ENCODE measurements at regions not wholly inside any gene's neighbourhood (a gene's known extent, or its start where the extent isn't known, plus 50 kb on each side); places are given as distances from the start of the nearest gene placed in this dataset.
"Not testable (repeated sequence)": the region's sequence is repeated elsewhere in the genome, so short reads cannot be mapped to it uniquely, and the experiment has no call there.

- Histone ChIP-seq H3K4me2 (ENCODE audit: low read length, poor library complexity, severe bottlenecking) (no peak overlapping the region), H3K36me3 (ENCODE audit: control insufficient read depth in 1 of 2, insufficient read depth in 2 of 2, low read depth in 1 of 2, low read length in 2 of 2) (no peaks in the 10 kb centered on the region), H2BK5ac (ENCODE audit: low read depth, low read length, poor library complexity, severe bottlenecking) (no peak overlapping the region), H2BK15ac (ENCODE audit: low read depth, poor library complexity, severe bottlenecking) (no peak overlapping the region), H2AK5ac (ENCODE audit: low read length, severe bottlenecking) (no peak overlapping the region), H3K9ac (ENCODE audit: low read length) (no peak overlapping the region), H3K18ac (ENCODE audit: low read depth in 1 of 2, low read length in 2 of 2) (no peak overlapping the region), H3K27me3 (ENCODE audit: control insufficient read depth in 1 of 2, insufficient read depth in 1 of 2, low read length in 2 of 2) (no peaks in the 10 kb centered on the region), H4K91ac (ENCODE audit: low read length) (no peak overlapping the region), H3K9me3 (ENCODE audit: control insufficient read depth, low read length) (peaks cover 41% of the 10 kb centered on the region), H3K23ac (ENCODE audit: low read length in 2 of 2) (no peak overlapping the region), H3K4me3 (ENCODE audit: insufficient read depth in 1 of 2, low read depth in 1 of 2, low read length in 2 of 2) (no peak overlapping the region), H3K79me1 (replicated peaks; ENCODE audit: low read length, poor library complexity, severe bottlenecking) (no peaks in the 10 kb centered on the region), H3K4me1 (ENCODE audit: control insufficient read depth, insufficient read depth, low read depth, low read length) (no peaks in the 10 kb centered on the region), H2BK120ac (ENCODE audit: low read depth, low read length) (no peak overlapping the region), H2AFZ (ENCODE audit: low read depth, low read length) (no peak overlapping the region), H3K14ac (ENCODE audit: low read length in 2 of 2) (no peak overlapping the region), H4K8ac (ENCODE audit: low read length) (no peak overlapping the region), H3K4ac (ENCODE audit: low read depth in 1 of 2, low read length in 2 of 2) (no peak overlapping the region), H3K27ac (ENCODE audit: low read length, poor library complexity, severe bottlenecking) (no peak overlapping the region), H2BK12ac (ENCODE audit: low read length in 2 of 2) (no peak overlapping the region)
- DNase-seq = no peak
- 83% methylated on average over 1 of the region's 2 CpGs for WGBS
Measured at GRCh38 chr2:8558956-8559355, 122.9 kb upstream of the ID2 start.

GRCh38 chr2:8559805-8560204 is 122.1 kb upstream of the ID2 start:
- H3K9ac ChIP-seq (ENCODE audit: low read length) = no peak overlapping the region
- H2BK12ac ChIP-seq (ENCODE audit: low read length in 2 of 2) = no peak overlapping the region
- H3K4ac ChIP-seq (ENCODE audit: low read depth in 1 of 2, low read length in 2 of 2) = no peak overlapping the region
- no peak overlapping the region for H4K91ac ChIP-seq (ENCODE audit: low read length)
- no peak overlapping the region for H3K4me3 ChIP-seq (ENCODE audit: insufficient read depth in 1 of 2, low read depth in 1 of 2, low read length in 2 of 2)
- H3K4me2 ChIP-seq (ENCODE audit: low read length, poor library complexity, severe bottlenecking) = no peak overlapping the region
- H3K4me1 ChIP-seq (ENCODE audit: control insufficient read depth, insufficient read depth, low read depth, low read length) = no peaks in the 10 kb centered on the region
- no peak overlapping the region for H3K14ac ChIP-seq (ENCODE audit: low read length in 2 of 2)
- H3K27me3 ChIP-seq (ENCODE audit: control insufficient read depth in 1 of 2, insufficient read depth in 1 of 2, low read length in 2 of 2) = no peaks in the 10 kb centered on the region
- H3K18ac ChIP-seq (ENCODE audit: low read depth in 1 of 2, low read length in 2 of 2) = no peak overlapping the region
- H3K9me3 ChIP-seq (ENCODE audit: control insufficient read depth, low read length) = peaks cover 41% of the 10 kb centered on the region
- WGBS = no CpG with 5 or more reads among the region's 1 CpG
- H2BK5ac ChIP-seq (ENCODE audit: low read depth, low read length, poor library complexity, severe bottlenecking) = no peak overlapping the region
- no peak overlapping the region for H3K27ac ChIP-seq (ENCODE audit: low read length, poor library complexity, severe bottlenecking)
- no peak overlapping the region for H4K8ac ChIP-seq (ENCODE audit: low read length)
- no peak overlapping the region for H3K23ac ChIP-seq (ENCODE audit: low read length in 2 of 2)
- no peaks in the 10 kb centered on the region for H3K79me1 ChIP-seq (replicated peaks; ENCODE audit: low read length, poor library complexity, severe bottlenecking)
- H2BK15ac ChIP-seq (ENCODE audit: low read depth, poor library complexity, severe bottlenecking) = no peak overlapping the region
- DNase-seq = no peak
- H2BK120ac ChIP-seq (ENCODE audit: low read depth, low read length) = no peak overlapping the region
- H3K36me3 ChIP-seq (ENCODE audit: control insufficient read depth in 1 of 2, insufficient read depth in 2 of 2, low read depth in 1 of 2, low read length in 2 of 2) = no peaks in the 10 kb centered on the region
- H2AFZ ChIP-seq (ENCODE audit: low read depth, low read length) = no peak overlapping the region
- no peak overlapping the region for H2AK5ac ChIP-seq (ENCODE audit: low read length, severe bottlenecking)

GRCh38 chr2:8561692-8562091 is 120.2 kb upstream of the ID2 start:
- not testable (repeated sequence) for H3K27ac ChIP-seq (ENCODE audit: low read length, poor library complexity, severe bottlenecking); H3K27me3 ChIP-seq (ENCODE audit: control insufficient read depth in 1 of 2, insufficient read depth in 1 of 2, low read length in 2 of 2); H3K9ac ChIP-seq (ENCODE audit: low read length); DNase-seq; H2BK15ac ChIP-seq (ENCODE audit: low read depth, poor library complexity, severe bottlenecking); H2AK5ac ChIP-seq (ENCODE audit: low read length, severe bottlenecking); H3K4me1 ChIP-seq (ENCODE audit: control insufficient read depth, insufficient read depth, low read depth, low read length); H4K91ac ChIP-seq (ENCODE audit: low read length); H2BK5ac ChIP-seq (ENCODE audit: low read depth, low read length, poor library complexity, severe bottlenecking); H3K23ac ChIP-seq (ENCODE audit: low read length in 2 of 2); H2BK12ac ChIP-seq (ENCODE audit: low read length in 2 of 2); H2BK120ac ChIP-seq (ENCODE audit: low read depth, low read length); H2AFZ ChIP-seq (ENCODE audit: low read depth, low read length); H3K4me2 ChIP-seq (ENCODE audit: low read length, poor library complexity, severe bottlenecking); H4K8ac ChIP-seq (ENCODE audit: low read length); H3K79me1 ChIP-seq (replicated peaks; ENCODE audit: low read length, poor library complexity, severe bottlenecking); H3K18ac ChIP-seq (ENCODE audit: low read depth in 1 of 2, low read length in 2 of 2); H3K14ac ChIP-seq (ENCODE audit: low read length in 2 of 2); H3K4ac ChIP-seq (ENCODE audit: low read depth in 1 of 2, low read length in 2 of 2); H3K36me3 ChIP-seq (ENCODE audit: control insufficient read depth in 1 of 2, insufficient read depth in 2 of 2, low read depth in 1 of 2, low read length in 2 of 2); H3K4me3 ChIP-seq (ENCODE audit: insufficient read depth in 1 of 2, low read depth in 1 of 2, low read length in 2 of 2)
- H3K9me3 ChIP-seq (ENCODE audit: control insufficient read depth, low read length) = peaks cover 41% of the 10 kb centered on the region
- WGBS = 88% methylated on average over 1 of the region's 2 CpGs

GRCh38 chr2:8563814-8564474 is 117.9 kb upstream of the ID2 start:
- H3K4me3 ChIP-seq (ENCODE audit: insufficient read depth in 1 of 2, low read depth in 1 of 2, low read length in 2 of 2) = no peak overlapping the region
- peaks cover 22% of the 10 kb centered on the region for H3K9me3 ChIP-seq (ENCODE audit: control insufficient read depth, low read length)
- no peak overlapping the region for H3K4ac ChIP-seq (ENCODE audit: low read depth in 1 of 2, low read length in 2 of 2)
- no peak overlapping the region for H2BK12ac ChIP-seq (ENCODE audit: low read length in 2 of 2)
- no peaks in the 10 kb centered on the region for H3K36me3 ChIP-seq (ENCODE audit: control insufficient read depth in 1 of 2, insufficient read depth in 2 of 2, low read depth in 1 of 2, low read length in 2 of 2)
- H4K8ac ChIP-seq (ENCODE audit: low read length) = no peak overlapping the region
- no peak overlapping the region for H2AK5ac ChIP-seq (ENCODE audit: low read length, severe bottlenecking)
- no peak overlapping the region for H3K9ac ChIP-seq (ENCODE audit: low read length)
- DNase-seq = no peak
- WGBS = 93% methylated on average over 9 of the region's 9 CpGs
- H4K91ac ChIP-seq (ENCODE audit: low read length) = no peak overlapping the region
- no peaks in the 10 kb centered on the region for H3K79me1 ChIP-seq (replicated peaks; ENCODE audit: low read length, poor library complexity, severe bottlenecking)
- H3K27me3 ChIP-seq (ENCODE audit: control insufficient read depth in 1 of 2, insufficient read depth in 1 of 2, low read length in 2 of 2) = peaks cover 0 to 4% of the 10 kb centered on the region in 2 experiments
- H3K27ac ChIP-seq (ENCODE audit: low read length, poor library complexity, severe bottlenecking) = no peak overlapping the region
- H2BK15ac ChIP-seq (ENCODE audit: low read depth, poor library complexity, severe bottlenecking) = no peak overlapping the region
- H3K14ac ChIP-seq (ENCODE audit: low read length in 2 of 2) = no peak overlapping the region
- H2BK5ac ChIP-seq (ENCODE audit: low read depth, low read length, poor library complexity, severe bottlenecking) = no peak overlapping the region
- H2AFZ ChIP-seq (ENCODE audit: low read depth, low read length) = no peak overlapping the region
- no peak overlapping the region for H3K18ac ChIP-seq (ENCODE audit: low read depth in 1 of 2, low read length in 2 of 2)
- no peak overlapping the region for H2BK120ac ChIP-seq (ENCODE audit: low read depth, low read length)
- no peak overlapping the region for H3K4me2 ChIP-seq (ENCODE audit: low read length, poor library complexity, severe bottlenecking)
- no peak overlapping the region for H3K23ac ChIP-seq (ENCODE audit: low read length in 2 of 2)
- no peaks in the 10 kb centered on the region for H3K4me1 ChIP-seq (ENCODE audit: control insufficient read depth, insufficient read depth, low read depth, low read length)

All from mesenchymal stem cell (in vitro differentiated cells and primary cell).